Body of pancreas (tissue), 4 donors: ENCODE measurements at regions not wholly inside any gene's neighbourhood (a gene's known extent, or its start where the extent isn't known, plus 50 kb on each side); places are given as distances from the start of the nearest gene placed in this dataset.

Source experiments
- POLR2A ChIP-seq, 3 donors: fragments of 450-650 bp; IDR thresholded peaks; one replicate each; pipeline ENCODE4 v1.6.1; 2016; ENCODE audit warnings: antibody characterized with exemption in 3 of 3, mild to moderate bottlenecking in 2 of 3
- TF ChIP-seq, protein P1 (sequence below), 7 experiments: fragments of 450-650 bp in 4 of 7; fragments of 200-600 bp in 3 of 7; sonication (generic) in 3 of 7; IDR thresholded peaks; one replicate each; pipeline ENCODE4 v1.5.1; 2016 to 2019; ENCODE audit warnings: antibody characterized with exemption in 7 of 7

DNA sequence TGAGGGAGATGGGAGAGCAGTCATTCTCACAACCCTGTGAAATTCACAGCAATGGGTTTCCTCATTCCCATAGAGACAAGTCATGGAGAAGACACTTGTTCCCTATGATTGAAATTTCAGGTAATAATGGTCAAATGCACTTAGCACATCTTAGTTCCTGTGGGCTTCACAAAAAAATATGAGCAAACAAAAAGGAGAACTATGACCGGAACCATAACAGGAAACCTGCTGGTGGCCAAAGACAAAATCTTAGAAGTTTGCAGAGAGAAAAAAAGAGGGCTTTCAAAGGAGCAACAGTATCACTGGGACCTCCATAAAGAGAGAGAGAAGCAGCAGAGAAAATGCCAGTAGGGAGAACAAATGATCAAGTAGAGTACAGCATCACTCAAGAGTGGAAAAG, 138.9 kb upstream of the APCDD1 start:
- TF ChIP-seq, protein P1, sequence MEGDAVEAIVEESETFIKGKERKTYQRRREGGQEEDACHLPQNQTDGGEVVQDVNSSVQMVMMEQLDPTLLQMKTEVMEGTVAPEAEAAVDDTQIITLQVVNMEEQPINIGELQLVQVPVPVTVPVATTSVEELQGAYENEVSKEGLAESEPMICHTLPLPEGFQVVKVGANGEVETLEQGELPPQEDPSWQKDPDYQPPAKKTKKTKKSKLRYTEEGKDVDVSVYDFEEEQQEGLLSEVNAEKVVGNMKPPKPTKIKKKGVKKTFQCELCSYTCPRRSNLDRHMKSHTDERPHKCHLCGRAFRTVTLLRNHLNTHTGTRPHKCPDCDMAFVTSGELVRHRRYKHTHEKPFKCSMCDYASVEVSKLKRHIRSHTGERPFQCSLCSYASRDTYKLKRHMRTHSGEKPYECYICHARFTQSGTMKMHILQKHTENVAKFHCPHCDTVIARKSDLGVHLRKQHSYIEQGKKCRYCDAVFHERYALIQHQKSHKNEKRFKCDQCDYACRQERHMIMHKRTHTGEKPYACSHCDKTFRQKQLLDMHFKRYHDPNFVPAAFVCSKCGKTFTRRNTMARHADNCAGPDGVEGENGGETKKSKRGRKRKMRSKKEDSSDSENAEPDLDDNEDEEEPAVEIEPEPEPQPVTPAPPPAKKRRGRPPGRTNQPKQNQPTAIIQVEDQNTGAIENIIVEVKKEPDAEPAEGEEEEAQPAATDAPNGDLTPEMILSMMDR (IDR thresholded peaks at IDR 0.05) = no peak
- TF ChIP-seq POLR2A (IDR thresholded peaks at IDR 0.05) = no peak
